HG02943 (cell line): ENCODE measurements at regions not wholly inside any gene's neighbourhood (a gene's known extent, or its start where the extent isn't known, plus 50 kb on each side); places are given as distances from the start of the nearest gene placed in this dataset.

Experiments used
- ATAC-seq: cut with Tn5 transposase; IDR thresholded peaks from one replicate; pipeline ENCODE4 v1.9.1; 2021; ENCODE audit warnings: mild to moderate bottlenecking, low read depth, moderate library complexity; ENCODE audit not compliant: unreplicated experiment

- no peak for ATAC-seq
Measured at GRCh38 chr10:128814024-128814423, 653.0 kb upstream of the MGMT start.

GRCh38 chr10:128814782-128815181 lies 652.3 kb upstream of the MGMT start:
- ATAC-seq: no peak

GRCh38 chr10:128816726-128817125 lies 650.3 kb upstream of the MGMT start:
- ATAC-seq: no peak

GRCh38 chr10:128817636-128818035 lies 649.4 kb upstream of the MGMT start:
- ATAC-seq: no peak

GRCh38 chr10:128820663-128821062 lies 646.4 kb upstream of the MGMT start:
- no peak for ATAC-seq

- no peak for ATAC-seq
Measured at GRCh38 chr10:128823201-128823600, 643.8 kb upstream of the MGMT start.

- no peak for ATAC-seq
Measured at GRCh38 chr10:128825626-128826025, 641.4 kb upstream of the MGMT start.

GRCh38 chr10:128833671-128834070 lies 633.4 kb upstream of the MGMT start:
- ATAC-seq: no peak

- ATAC-seq: no peak
Measured at GRCh38 chr10:128835361-128835760, 631.7 kb upstream of the MGMT start.

GRCh38 chr10:128837478-128837877 lies 629.6 kb upstream of the MGMT start:
- no peak for ATAC-seq

- ATAC-seq: no peak
Measured at GRCh38 chr10:128839134-128839533, 627.9 kb upstream of the MGMT start.

GRCh38 chr10:128839701-128840100 lies 627.3 kb upstream of the MGMT start:
- ATAC-seq: no peak

GRCh38 chr10:128843972-128844371 lies 623.1 kb upstream of the MGMT start:
- ATAC-seq: no peak

- no peak for ATAC-seq
Measured at GRCh38 chr10:128846927-128847326, 620.1 kb upstream of the MGMT start.

- no peak for ATAC-seq
Measured at GRCh38 chr10:128848810-128849209, 618.2 kb upstream of the MGMT start.

- no peak for ATAC-seq
Measured at GRCh38 chr10:128850647-128851046, 616.4 kb upstream of the MGMT start.

- no peak for ATAC-seq
Measured at GRCh38 chr10:128851281-128851680, 615.8 kb upstream of the MGMT start.

- no peak for ATAC-seq
Measured at GRCh38 chr10:128851726-128852125, 615.3 kb upstream of the MGMT start.

GRCh38 chr10:128852449-128852848 lies 614.6 kb upstream of the MGMT start:
- no peak for ATAC-seq

GRCh38 chr10:128852902-128853301 lies 614.1 kb upstream of the MGMT start:
- no peak for ATAC-seq

GRCh38 chr10:128853537-128853936 lies 613.5 kb upstream of the MGMT start:
- ATAC-seq: no peak

- ATAC-seq: no peak
Measured at GRCh38 chr10:128854204-128854603, 612.8 kb upstream of the MGMT start.

GRCh38 chr10:128854963-128855362 lies 612.1 kb upstream of the MGMT start:
- no peak for ATAC-seq
